ENCODE measurements at regions not wholly inside any gene's neighbourhood (a gene's known extent, or its start where the extent isn't known, plus 50 kb on each side); places are given as distances from the start of the nearest gene placed in this dataset.

GRCh38 chr1:22373252-22373651 is 78.4 kb upstream of the ZBTB40 start:
- Mint-ChIP-seq H3K27me3 (ENCODE audit: low read depth) (peaks cover 11% of the 10 kb centered on the region), H3K36me3 (no peaks in the 10 kb centered on the region), H3K4me1 (peaks cover 7% of the 10 kb centered on the region), H3K27ac (no peak overlapping the region), H3K9me3 (peaks cover 11% of the 10 kb centered on the region), H3K4me3 (no peak overlapping the region)
- DNase-seq (ENCODE audit: low spot score in 2 of 2, unreplicated experiment in 2 of 2) = no peak
- TF ChIP-seq CTCF (IDR thresholded peaks at IDR 0.05; ENCODE audit: unreplicated experiment) = no peak

GRCh38 chr1:22374001-22374400 is 77.7 kb upstream of the ZBTB40 start:
- H3K27me3 Mint-ChIP-seq (ENCODE audit: low read depth) = peaks cover 9% of the 10 kb centered on the region
- H3K4me3 Mint-ChIP-seq = no peak overlapping the region
- no peak for DNase-seq (ENCODE audit: low spot score in 2 of 2, unreplicated experiment in 2 of 2)
- H3K4me1 Mint-ChIP-seq = peaks cover 7% of the 10 kb centered on the region
- no peak for TF ChIP-seq CTCF (IDR thresholded peaks at IDR 0.05; ENCODE audit: unreplicated experiment)
- H3K27ac Mint-ChIP-seq = no peak overlapping the region
- H3K36me3 Mint-ChIP-seq = no peaks in the 10 kb centered on the region
- peaks cover 11% of the 10 kb centered on the region for H3K9me3 Mint-ChIP-seq

- Mint-ChIP-seq H3K27me3 (ENCODE audit: low read depth) (no peaks in the 10 kb centered on the region), H3K27ac (no peak overlapping the region), H3K4me1 (peaks cover 7% of the 10 kb centered on the region), H3K4me3 (no peak overlapping the region), H3K9me3 (peaks cover 11% of the 10 kb centered on the region), H3K36me3 (no peaks in the 10 kb centered on the region)
- no peak for TF ChIP-seq CTCF (IDR thresholded peaks at IDR 0.05; ENCODE audit: unreplicated experiment)
- no peak for DNase-seq (ENCODE audit: low spot score in 2 of 2, unreplicated experiment in 2 of 2)
These were observed 76.0 kb upstream of the ZBTB40 start for GRCh38 chr1:22375601-22376000.

- Mint-ChIP-seq H3K27me3 (ENCODE audit: low read depth) (no peaks in the 10 kb centered on the region), H3K4me3 (no peak overlapping the region), H3K27ac (no peak overlapping the region), H3K4me1 (peaks cover 7% of the 10 kb centered on the region), H3K9me3 (peaks cover 11% of the 10 kb centered on the region), H3K36me3 (no peaks in the 10 kb centered on the region)
- DNase-seq (ENCODE audit: low spot score in 2 of 2, unreplicated experiment in 2 of 2) = no peak
- TF ChIP-seq CTCF (IDR thresholded peaks at IDR 0.05; ENCODE audit: unreplicated experiment) = no peak
These were observed 75.7 kb upstream of the ZBTB40 start for GRCh38 chr1:22376001-22376400.

GRCh38 chr1:22376546-22376945 is 75.1 kb upstream of the ZBTB40 start:
- Mint-ChIP-seq H3K27me3 (ENCODE audit: low read depth) (no peaks in the 10 kb centered on the region), H3K4me1 (peaks cover 6% of the 10 kb centered on the region), H3K4me3 (no peak overlapping the region), H3K36me3 (no peaks in the 10 kb centered on the region), H3K9me3 (peaks cover 11% of the 10 kb centered on the region), H3K27ac (no peak overlapping the region)
- no peak for DNase-seq (ENCODE audit: low spot score in 2 of 2, unreplicated experiment in 2 of 2)
- no peak for TF ChIP-seq CTCF (IDR thresholded peaks at IDR 0.05; ENCODE audit: unreplicated experiment)

GRCh38 chr1:22376976-22377375 is 74.7 kb upstream of the ZBTB40 start:
- H3K27ac Mint-ChIP-seq = no peak overlapping the region
- DNase-seq (ENCODE audit: low spot score in 2 of 2, unreplicated experiment in 2 of 2) = no peak
- TF ChIP-seq CTCF (IDR thresholded peaks at IDR 0.05; ENCODE audit: unreplicated experiment) = no peak
- no peaks in the 10 kb centered on the region for H3K27me3 Mint-ChIP-seq (ENCODE audit: low read depth)
- H3K36me3 Mint-ChIP-seq = no peaks in the 10 kb centered on the region
- peaks cover 11% of the 10 kb centered on the region for H3K9me3 Mint-ChIP-seq
- no peak overlapping the region for H3K4me3 Mint-ChIP-seq
- H3K4me1 Mint-ChIP-seq = peaks cover 2% of the 10 kb centered on the region

Data from mesothelial cell of epicardium (in vitro differentiated cells).